Fibroblast of lung (primary cell): ENCODE measurements at regions not wholly inside any gene's neighbourhood (a gene's known extent, or its start where the extent isn't known, plus 50 kb on each side); places are given as distances from the start of the nearest gene placed in this dataset.

Experiments
- EZH2 ChIP-seq: IDR thresholded peaks from 2 replicates; pipeline ENCODE4 v1.5.1; 2012; ENCODE audit warnings: low read length, control low read depth, mild to moderate bottlenecking; ENCODE audit errors: missing control alignments
- TF ChIP-seq, protein P1 (sequence below), 2 donors: IDR thresholded peaks in 1 of 2; conservative IDR thresholded peaks in 1 of 2; 1 replicate in 1 of 2; 2 replicates in 1 of 2; pipeline ENCODE4 v1.5.1; 2011 to 2012; ENCODE audit warnings: low read length in 2 of 2, control low read depth in 1 of 2, inconsistent platforms in 1 of 2, low read depth in 1 of 2, mild to moderate bottlenecking in 1 of 2

DNA sequence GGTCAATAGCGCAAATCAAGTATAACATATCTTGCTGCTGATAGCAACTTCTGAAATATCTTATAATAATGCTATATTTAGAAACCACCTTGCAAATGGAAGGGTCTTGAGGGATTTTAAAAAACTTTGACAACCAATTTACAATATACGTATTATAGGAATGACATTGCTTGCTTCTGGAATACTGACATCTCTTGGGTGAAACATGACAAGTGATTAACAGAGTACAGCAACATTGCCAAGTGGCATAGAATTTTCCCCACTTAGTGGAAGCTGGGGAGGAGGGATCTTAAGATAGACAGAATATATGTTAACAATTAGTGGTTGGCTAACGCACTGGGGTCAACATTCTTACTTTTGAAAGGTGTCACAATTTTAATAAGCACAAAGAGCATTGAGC is 133.6 kb upstream of the TMEFF2 start:
- TF ChIP-seq, protein P1, sequence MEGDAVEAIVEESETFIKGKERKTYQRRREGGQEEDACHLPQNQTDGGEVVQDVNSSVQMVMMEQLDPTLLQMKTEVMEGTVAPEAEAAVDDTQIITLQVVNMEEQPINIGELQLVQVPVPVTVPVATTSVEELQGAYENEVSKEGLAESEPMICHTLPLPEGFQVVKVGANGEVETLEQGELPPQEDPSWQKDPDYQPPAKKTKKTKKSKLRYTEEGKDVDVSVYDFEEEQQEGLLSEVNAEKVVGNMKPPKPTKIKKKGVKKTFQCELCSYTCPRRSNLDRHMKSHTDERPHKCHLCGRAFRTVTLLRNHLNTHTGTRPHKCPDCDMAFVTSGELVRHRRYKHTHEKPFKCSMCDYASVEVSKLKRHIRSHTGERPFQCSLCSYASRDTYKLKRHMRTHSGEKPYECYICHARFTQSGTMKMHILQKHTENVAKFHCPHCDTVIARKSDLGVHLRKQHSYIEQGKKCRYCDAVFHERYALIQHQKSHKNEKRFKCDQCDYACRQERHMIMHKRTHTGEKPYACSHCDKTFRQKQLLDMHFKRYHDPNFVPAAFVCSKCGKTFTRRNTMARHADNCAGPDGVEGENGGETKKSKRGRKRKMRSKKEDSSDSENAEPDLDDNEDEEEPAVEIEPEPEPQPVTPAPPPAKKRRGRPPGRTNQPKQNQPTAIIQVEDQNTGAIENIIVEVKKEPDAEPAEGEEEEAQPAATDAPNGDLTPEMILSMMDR (conservative IDR thresholded peaks at IDR 0.05 in 1 of 2, IDR thresholded peaks at IDR 0.05 in 1 of 2; ENCODE audit: low read depth in 1 of 2, low read length in 2 of 2), result no peak
- TF ChIP-seq EZH2, result no peak
